Anterior cingulate cortex (tissue), 58 donors: ENCODE measurements at regions not wholly inside any gene's neighbourhood (a gene's known extent, or its start where the extent isn't known, plus 50 kb on each side); places are given as distances from the start of the nearest gene placed in this dataset.

Experiments used
- DNase-seq, 58 donors: peaks; one replicate each; lab custom pipeline; 2025; lab: John Stamatoyannopoulos, UW

DNA sequence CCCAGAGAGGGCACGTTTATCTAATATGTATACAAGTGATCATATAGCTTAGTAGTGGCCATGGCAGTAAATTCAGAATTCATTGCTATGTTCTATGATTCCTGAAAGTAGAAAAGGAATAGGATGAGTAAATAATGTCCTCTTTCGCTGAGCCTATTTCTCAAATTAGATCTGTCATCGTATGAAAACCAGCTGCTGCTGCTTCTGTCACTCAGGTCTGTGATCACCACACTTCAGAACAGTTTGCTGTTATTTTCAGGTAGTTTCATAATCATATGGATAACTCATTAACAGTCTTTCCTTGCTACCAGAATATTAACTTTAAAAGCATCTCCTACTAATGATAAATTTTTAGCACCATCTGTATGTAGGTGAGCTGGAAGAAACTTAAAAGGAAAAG is 289.1 kb upstream of the AZI2 start:
- DNase-seq = no peak

DNA sequence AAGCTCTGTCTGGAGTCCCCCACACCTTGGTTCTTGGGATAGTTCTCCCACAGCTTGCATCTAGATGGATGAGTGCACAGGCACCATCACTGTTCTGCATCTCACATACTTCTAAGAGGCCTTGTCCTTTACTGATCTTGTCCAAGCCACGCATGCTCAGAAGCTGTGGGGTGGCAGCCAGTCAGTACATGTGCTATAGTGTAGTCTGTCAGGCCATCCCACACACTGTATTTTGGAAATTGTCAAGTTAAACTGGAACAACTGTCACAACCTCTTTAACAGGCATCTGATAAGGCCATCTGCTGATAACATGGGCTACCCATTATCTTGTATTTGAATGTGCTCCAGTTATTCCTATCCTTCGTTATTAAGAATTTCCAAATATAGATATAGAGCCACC is 296.5 kb upstream of the AZI2 start:
- no peak for DNase-seq

DNA sequence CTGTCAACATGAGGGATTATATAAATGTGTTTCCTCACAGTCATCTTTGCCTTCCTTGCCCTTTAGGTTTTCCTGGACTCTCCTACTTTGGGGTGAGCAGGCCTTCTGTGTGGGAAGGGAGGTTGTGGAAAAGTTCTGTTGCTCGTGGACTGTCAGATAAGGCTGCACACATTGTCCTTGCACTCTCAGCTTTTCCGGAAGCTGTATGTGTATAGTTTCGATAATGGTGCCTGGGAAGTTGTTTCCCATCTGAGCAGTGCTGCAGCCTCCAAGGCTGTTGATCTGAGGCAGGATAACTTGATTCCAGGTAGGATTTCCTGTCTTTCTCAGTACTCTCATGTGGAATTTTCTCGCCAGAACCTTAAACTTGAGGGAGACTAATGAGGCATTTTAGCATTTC is 297.8 kb upstream of the AZI2 start:
- DNase-seq = no peak

DNA sequence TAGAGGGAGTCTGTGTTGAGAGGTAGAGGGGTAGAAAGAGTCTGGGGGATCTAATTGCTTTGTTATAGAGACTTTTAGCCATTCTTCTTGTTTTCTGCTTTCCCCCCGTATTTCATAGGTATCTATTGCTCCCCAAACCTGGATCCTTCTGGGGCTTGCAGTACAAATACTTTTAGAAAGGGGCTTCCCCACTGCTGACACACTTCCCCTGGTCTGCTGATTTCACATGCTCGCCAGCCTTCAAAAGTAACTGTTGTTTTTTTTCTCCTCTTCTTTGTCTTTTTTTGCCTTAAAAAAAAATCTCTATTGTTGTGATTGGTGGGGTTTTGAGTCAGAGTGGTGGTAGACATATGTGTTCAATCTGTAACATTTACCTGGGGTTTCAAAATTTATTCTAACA is 300.6 kb upstream of the AZI2 start:
- DNase-seq = no peak

DNA sequence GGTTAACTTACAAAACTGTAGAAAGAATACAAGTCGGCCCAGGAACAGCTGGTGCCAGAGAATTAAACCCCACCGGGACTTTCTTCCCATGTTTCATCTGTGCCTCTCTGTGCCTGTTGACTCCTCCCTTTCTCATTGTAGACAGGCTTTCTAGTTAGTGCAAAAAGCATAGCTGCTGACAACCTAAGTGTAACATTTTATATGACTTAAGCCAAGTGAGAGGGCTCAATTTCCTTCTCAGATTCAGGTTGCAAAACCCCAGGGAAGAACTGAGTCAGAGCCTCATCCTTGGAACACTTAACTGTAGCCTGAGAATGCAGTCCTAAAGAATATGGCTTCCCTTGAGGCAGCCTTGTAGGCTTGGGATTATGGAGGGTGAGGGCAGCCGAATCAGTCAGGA is 302.5 kb upstream of the AZI2 start:
- no peak for DNase-seq

DNA sequence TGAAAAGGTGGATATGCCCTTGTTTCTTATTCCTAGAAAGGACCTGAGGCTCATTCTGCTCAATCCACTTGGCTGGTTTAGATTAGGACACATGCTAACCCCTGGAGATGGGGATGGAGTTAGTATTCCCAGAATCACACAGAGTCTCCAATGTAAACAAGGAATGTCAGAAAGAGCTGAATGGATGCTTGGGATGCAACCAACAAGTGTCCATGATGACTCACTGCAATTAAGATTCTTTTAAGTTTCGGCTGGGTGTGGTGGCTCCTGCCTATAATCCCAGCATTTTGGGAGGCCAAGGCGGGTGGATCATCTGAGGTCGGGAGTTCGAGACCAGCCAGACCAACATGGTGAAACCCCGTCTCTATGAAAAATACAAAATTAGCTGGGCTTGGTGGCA is 315.5 kb upstream of the AZI2 start:
- no peak for DNase-seq

DNA sequence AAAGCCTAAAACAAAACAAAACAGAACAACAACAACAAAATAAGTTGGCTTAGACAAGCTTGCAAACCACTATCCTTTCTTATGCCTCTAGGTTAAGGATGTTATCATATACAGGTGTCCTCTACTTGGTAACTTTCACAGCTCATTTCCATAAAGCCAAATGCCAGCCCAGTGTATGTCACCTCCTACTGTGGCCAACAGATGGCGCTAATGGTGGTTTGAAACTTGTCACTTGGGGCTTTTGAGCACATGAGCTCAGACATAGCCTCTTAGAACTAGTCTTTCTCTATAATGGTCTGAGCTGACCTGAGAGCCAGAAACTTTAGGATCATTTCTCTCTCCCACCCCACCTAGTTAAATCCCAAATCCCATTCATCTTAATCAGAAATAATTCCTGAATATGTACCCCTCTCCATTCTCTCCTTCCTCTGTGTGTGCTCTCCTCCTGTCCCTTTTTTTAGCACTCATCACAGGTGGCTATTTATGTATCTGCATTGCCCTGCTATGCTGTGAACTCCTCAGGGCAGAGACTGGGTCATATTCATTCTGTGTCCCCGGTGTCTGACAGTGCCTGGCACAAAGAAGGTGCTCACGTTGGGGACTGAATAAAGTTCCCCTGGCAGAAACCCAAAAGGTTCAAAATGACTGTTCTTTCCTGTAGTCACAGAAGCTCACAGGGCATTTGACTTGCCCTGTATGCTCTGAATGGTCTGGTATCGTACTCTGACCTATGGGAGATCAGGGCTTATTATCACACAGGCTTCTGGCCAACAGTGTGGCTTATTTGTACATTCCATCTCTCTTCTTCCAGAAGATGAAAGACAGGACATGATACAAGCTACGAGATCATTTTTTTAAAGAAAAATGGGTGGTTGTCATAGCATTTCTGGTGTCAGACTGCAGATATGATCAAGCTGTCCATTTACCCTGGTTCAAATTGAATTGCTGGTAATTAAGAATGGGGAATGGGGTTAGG is 319.3 kb upstream of the AZI2 start:
- DNase-seq = peak in 28 of 58 donors; percentile 0 to 51 (median 20)

DNA sequence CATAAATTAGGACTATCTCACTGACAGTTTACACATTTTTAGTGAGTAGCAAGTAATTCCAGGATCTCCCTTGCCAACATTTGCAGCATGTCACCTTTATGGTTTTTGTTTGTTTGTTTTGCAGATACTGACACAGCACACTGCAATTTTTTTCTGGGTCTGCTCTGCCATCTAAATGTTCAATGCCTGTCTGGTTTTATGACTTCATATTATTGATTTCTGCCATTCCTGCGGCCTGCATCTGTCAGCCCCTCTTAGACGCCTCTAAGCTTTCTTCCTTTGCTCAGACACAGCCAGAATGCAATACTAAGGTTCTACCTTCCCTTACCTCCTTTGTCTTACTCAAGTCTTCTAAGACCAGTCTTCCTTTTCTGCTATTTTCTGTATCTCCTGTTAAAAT is 321.2 kb upstream of the AZI2 start:
- DNase-seq = no peak

DNA sequence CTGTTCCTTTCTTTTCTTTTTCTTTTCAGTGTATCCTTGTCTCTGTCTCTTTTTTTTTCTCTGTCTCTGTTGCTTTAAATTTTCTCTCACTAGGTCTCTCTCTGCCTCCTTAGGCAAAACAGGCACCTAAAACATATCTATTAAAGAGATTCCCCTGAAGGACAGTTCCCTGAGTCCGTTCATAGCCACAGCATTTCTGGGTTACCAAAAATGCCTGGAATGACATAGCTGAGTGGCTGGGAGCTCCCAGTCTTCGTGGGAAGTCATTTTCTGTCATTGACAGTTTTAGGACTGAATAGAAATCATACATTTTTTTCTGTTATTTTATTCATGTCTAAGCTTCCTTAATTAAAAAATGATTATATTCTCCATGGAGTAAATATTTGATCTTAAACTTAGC is 323.8 kb upstream of the AZI2 start:
- no peak for DNase-seq

DNA sequence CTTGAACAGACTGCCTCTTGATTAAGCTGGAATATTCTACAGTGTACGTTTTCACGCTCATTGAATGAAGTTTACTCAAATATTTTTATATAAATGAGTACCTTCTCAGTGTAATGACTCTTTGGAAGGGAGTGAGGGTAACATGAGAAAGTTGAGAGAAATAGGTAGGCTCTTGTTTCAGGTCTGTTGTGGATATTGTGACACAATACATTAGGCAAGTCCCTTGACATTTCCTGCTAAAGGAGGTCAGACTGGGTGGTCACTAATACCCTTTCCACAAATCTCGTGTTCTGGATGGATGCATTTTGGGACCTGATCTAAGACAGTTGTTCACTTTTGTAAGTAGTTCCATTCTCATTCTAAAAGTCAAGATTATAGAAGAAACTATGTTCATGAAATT is 324.8 kb upstream of the AZI2 start:
- DNase-seq = no peak

DNA sequence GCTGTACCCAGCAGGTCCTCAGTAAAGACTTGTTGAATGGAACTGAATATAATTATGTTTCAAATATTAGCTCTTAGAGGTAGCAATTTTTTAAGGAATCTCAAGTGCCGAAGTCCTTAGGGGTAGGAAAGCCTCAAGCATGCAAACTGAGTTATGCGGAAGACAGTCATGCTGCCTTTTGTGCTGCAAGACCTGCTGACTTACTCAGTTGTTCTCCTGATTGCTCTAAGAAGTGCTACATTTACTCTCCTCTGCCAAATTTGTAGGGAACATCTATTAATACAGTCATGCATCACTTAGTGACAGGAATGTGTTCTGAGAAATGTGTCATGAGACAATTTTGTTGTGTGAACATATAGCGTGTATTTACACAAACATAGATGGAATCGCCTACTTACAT is 325.6 kb upstream of the AZI2 start:
- no peak for DNase-seq

DNA sequence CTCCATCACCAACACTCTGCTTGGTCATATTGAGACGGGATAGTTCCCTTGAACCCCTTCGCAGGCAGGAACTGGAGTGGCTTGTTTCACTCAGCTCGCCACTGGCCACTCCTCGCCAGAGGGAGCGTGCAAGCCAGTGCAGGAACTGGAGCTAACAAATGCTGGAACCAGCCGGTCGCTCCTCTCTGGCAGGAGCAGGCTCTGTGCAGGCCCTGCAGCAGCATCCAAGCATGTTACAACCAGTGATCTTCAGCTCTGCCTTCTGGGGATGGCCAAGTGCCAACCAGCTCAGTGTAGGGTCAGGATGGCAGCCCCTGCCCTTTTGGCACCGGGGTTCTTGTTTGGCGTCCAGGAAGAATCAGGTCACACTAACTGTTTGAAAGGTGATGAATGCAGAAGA is 329.0 kb upstream of the AZI2 start:
- DNase-seq = peak in 12 of 58 donors; percentile 3 to 39 (median 10)

DNA sequence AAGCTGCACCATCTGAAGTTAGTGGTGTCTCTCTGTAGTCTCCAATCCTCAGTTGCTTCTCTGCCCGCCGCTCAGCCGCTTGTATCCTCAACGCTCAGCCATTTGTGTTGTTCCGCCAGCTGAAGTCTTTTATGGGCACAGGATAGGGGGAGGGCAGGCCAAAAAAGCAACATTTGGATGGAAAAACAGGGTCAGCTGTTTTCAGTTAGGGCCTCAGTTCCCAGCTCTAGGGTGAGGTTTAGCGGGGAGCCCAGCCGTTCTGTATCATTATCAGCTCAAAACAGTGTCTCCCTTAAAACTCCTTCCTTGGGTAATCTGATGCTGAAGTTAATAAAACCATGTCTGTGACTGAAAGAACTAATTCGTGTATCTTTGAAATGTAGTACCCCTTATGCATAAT is 329.5 kb upstream of the AZI2 start:
- DNase-seq = peak in 2 of 58 donors; percentile 21 to 39

DNA sequence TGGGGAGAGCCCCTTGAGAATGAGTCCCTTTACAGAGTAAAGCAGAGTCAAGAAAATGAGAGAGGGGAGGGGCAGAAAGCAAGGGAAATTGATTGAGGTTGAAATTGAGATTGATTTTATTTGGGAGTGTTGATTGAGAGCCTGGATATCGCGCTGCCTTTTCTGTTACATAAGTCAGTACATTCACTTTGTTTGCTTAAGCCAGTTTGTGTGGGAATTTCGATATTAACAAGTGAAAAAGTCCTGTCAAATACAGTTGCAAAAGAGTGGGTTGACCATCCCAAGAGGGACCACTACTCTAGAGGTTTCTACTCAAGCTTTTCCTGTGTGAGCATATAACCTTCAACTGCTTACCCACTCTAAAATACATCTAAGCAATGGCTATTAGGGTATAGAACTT is 331.4 kb upstream of the AZI2 start:
- DNase-seq = no peak

DNA sequence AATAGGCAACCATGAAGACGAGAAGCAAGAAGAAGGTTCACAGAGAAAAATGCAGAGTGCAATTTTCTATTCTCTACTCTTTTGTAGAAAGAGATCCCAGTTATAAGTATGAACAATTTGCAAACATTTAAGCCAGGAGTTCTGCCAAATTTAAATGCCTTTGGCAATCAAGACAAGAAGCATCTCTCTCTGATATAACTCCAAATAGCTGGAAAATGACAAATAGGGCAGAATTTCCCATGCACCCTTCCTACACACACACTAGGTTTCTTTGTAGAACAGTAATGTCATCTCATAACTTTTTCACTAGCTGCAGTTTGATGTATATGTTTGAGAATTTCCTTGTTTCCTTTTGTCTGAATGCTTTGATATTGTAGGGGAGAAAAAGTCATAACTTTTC is 333.5 kb upstream of the AZI2 start:
- peak in 1 of 58 donors; percentile 4 for DNase-seq

DNA sequence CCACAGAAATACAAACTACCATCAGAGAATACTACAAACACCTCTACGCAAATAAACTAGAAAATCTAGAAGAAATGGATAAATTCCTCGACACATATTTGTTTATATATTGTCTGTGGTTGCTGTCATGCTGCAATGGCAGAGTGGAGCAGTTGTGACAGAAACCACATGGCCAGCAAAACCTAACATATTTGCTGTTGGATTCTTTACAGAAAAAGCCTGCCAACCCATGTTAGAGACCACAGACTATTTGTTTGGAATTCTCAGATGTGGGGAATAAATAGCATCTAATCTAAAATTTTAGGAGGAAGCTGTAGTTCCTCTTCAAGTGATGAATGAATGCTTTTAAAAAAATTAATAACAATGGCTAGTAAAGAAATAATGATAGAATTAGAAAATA is 341.6 kb upstream of the AZI2 start:
- no peak for DNase-seq

DNA sequence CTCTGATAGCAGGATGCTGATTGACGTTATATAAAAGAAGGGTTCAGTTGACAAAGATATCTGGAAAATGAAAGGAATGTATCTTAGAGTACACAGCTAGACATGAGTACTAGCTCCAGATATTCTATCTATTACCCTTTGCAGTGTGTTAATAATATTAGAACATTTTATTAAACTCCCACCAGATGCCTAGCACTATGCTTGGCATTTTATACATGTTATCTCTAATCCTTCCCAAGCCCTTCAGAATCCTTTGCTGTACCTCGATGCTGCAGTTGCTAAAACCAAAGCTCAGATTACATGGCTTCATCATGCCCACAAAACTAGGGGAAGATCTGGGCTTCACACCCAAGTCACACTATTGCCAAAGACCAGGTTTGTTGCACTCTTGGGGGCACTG is 350.1 kb upstream of the AZI2 start:
- no peak for DNase-seq

DNA sequence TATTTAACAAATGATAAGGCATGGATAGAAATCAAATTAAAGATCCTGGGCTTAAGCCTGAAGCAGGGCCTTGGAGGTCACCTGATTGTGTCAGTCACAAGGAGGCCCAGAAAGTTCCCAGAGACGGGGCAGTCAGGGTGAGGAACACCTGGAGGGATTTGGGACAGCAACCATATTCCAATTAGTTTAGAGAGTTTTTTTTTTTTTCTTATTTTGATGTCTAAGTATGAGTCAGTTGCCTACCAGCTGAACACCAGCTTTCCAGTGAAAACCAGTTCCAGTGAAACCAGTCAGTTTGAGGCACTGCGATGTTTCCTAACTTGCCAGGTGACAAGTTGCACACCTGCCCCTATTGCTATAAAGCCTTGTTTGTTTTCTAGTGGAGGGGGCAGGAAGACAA is 350.7 kb upstream of the AZI2 start:
- no peak for DNase-seq

DNA sequence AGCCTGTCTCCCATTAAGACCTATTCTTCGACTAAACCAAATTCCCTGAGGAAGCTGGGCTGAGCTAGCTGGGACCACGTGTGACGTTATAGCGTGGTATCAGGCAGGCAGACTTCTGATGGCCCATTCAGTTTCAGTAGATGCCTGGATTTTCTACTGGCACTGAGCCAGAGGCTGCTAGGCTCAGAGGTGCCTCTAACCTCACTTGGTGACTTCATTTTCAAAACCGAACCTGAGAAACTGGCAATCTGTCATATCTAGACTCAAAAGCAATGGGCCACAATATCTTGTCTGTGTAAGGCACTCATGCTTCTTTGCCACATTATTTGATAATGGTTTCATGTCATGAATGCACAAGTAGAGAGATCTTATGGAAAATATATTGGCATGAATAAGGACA is 352.1 kb upstream of the AZI2 start:
- DNase-seq = no peak

DNA sequence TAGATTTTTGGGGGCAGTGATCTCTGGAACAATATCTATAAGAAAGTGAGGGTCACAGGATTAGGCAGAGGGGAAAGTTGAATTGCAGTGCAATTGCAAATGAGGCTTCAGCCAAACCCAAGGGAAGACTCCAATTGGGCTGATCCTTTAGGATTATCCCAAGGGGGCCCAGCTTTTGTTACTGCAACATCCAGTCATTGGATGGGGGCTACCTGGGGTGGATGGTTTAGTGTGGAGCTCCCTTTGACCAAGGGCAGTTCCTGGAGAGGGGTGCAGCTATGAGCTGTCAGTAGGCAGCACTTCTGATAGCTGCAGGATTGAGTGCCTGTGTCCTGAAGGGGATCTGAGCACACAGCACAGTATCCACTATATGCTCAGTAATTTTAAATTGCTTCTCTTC is 355.2 kb upstream of the AZI2 start:
- DNase-seq = no peak

DNA sequence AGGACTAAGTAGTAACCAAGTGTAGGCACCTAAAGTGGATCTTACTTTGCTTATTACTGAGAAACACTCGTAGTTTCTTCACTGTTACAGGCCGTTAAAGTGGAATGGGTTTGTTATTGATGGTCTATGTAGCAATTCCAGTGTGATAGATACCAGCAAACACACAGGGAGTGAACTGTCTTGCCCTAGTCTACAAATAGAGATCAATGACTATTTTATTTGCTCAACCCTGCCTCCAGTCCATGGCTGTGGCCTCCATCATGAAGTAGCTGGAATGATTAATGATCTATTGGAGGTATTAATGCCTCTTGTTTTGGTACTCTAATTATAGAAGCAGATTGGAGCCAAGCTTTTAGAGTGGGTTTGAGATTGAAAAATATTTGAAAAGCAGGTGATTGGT is 362.7 kb upstream of the AZI2 start:
- DNase-seq = no peak

DNA sequence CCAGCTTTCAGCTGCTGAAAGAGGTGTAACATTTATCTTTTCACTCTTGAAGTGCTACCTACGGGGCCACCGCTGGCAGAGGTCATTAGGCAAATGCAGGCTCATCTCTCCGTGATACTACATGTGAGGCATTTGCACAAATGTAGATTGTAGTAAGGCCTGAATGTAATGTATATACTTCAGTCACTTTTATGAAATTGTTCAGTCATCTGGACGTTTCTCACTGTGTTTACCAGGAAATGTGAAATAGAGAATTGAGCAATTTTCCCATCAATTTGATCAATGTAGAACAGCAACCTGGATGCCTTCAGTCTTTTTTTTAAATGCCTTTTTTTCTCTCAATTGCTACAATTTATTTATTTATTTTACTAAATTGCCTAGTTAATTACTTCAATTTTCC is 368.3 kb upstream of the AZI2 start:
- no peak for DNase-seq
